GM23338 (cell line): ENCODE measurements at regions not wholly inside any gene's neighbourhood (a gene's known extent, or its start where the extent isn't known, plus 50 kb on each side); places are given as distances from the start of the nearest gene placed in this dataset.

Experiments
- ATAC-seq: fragments of 200-7000 bp; cut with Tn5 transposase; 3 replicates; pipeline ENCODE4 v1.9.1; 2020
- DNase-seq: peaks from one replicate; pipeline ENCODE4 v3.0.0-alpha.2; 2015; ENCODE audit warnings: low spot score
- H2AFZ ChIP-seq: fragments of 200-600 bp; sonication (generic); 2 replicates; pipeline ENCODE4 v1.8.0; 2016; ENCODE audit warnings: antibody characterized with exemption, mild to moderate bottlenecking, moderate library complexity
- H3F3A ChIP-seq: fragments of 200-600 bp; sonication (generic); replicated peaks from 2 replicates; pipeline ENCODE4 v1.8.0; 2017; ENCODE audit warnings: antibody characterized with exemption, mixed run types, low read depth
- H3K27ac ChIP-seq: fragments of 200-600 bp; sonication (generic); 2 replicates; pipeline ENCODE4 v1.6.1; 2016; ENCODE audit warnings: low read depth
- H3K27me3 ChIP-seq: fragments of 200-600 bp; sonication (generic); 2 replicates; pipeline ENCODE4 v1.8.0; 2016; ENCODE audit warnings: mild to moderate bottlenecking, mixed run types, moderate library complexity; ENCODE audit not compliant: insufficient read depth
- H3K36me3 ChIP-seq: fragments of 200-600 bp; sonication (generic); 2 replicates; pipeline ENCODE4 v1.8.0; 2016; ENCODE audit warnings: mild to moderate bottlenecking; ENCODE audit not compliant: insufficient read depth
- H3K4me1 ChIP-seq: fragments of 200-600 bp; sonication (generic); 2 replicates; pipeline ENCODE4 v1.8.0; 2016; ENCODE audit warnings: mild to moderate bottlenecking, moderate library complexity; ENCODE audit not compliant: insufficient read depth
- H3K4me2 ChIP-seq: fragments of 200-600 bp; sonication (generic); 2 replicates; pipeline ENCODE4 v1.7.1; 2017; ENCODE audit warnings: mixed run types
- H3K4me3 ChIP-seq: fragments of 200-600 bp; sonication (generic); 2 replicates; pipeline ENCODE4 v1.6.1; 2016; ENCODE audit warnings: mixed run types
- H3K79me2 ChIP-seq: fragments of 200-600 bp; sonication (generic); replicated peaks from 2 replicates; pipeline ENCODE4 v1.8.0; 2017; ENCODE audit warnings: mild to moderate bottlenecking; ENCODE audit not compliant: insufficient read depth
- H3K9me2 ChIP-seq: fragments of 200-600 bp; sonication (generic); 2 replicates; pipeline ENCODE4 v1.8.0; 2017; ENCODE audit not compliant: insufficient read depth
- H4K20me1 ChIP-seq: fragments of 200-600 bp; sonication (generic); replicated peaks from 2 replicates; pipeline ENCODE4 v1.8.0; 2017; ENCODE audit warnings: mild to moderate bottlenecking; ENCODE audit not compliant: insufficient read depth
- H3K27ac Mint-ChIP-seq: 2 replicates; pipeline ENCODE4 v1.8.0; 2020; ENCODE audit warnings: inconsistent platforms, mild to moderate bottlenecking, moderate library complexity, mixed read lengths
- H3K27me3 Mint-ChIP-seq: 3 replicates; pipeline ENCODE4 v1.8.0; 2022; ENCODE audit warnings: low read depth, mild to moderate bottlenecking, moderate library complexity, mixed read lengths, inconsistent platforms; ENCODE audit not compliant: insufficient read depth, poor library complexity
- H3K36me3 Mint-ChIP-seq: 3 replicates; pipeline ENCODE4 v1.8.0; 2021; ENCODE audit warnings: low read depth, mild to moderate bottlenecking, inconsistent platforms, moderate library complexity, mixed read lengths
- H3K4me1 Mint-ChIP-seq: 3 replicates; pipeline ENCODE4 v1.8.0; 2020; ENCODE audit warnings: mild to moderate bottlenecking, inconsistent platforms, mixed read lengths
- H3K4me3 Mint-ChIP-seq: 3 replicates; pipeline ENCODE4 v1.8.0; 2021; ENCODE audit warnings: moderate library complexity, mild to moderate bottlenecking, inconsistent platforms, mixed read lengths
- H3K9me3 Mint-ChIP-seq: 3 replicates; pipeline ENCODE4 v1.8.0; 2020; ENCODE audit warnings: moderate library complexity, mild to moderate bottlenecking, inconsistent platforms, mixed read lengths
- CREB1 ChIP-seq: fragments of 250-450 bp; sonication (Bioruptor Pico); IDR thresholded peaks from 2 replicates; pipeline ENCODE4 v1.5.0; 2020; ENCODE audit warnings: low read depth, mild to moderate bottlenecking, moderate library complexity
- POLR2AphosphoS5 ChIP-seq: IDR thresholded peaks from 2 replicates; pipeline ENCODE4 v1.6.1; 2016; ENCODE audit warnings: antibody characterized with exemption, low read depth
- STAT1 ChIP-seq: IDR thresholded peaks from one replicate; pipeline ENCODE4 v1.6.1; 2016; ENCODE audit warnings: antibody characterized with exemption; ENCODE audit not compliant: unreplicated experiment
- ZNF114 ChIP-seq: fragments of 250-450 bp; sonication (Bioruptor Pico); IDR thresholded peaks from 2 replicates; pipeline ENCODE4 v1.5.0; 2020; ENCODE audit warnings: mild to moderate bottlenecking, moderate library complexity
- ZNF331 ChIP-seq: fragments of 250-450 bp; sonication (Bioruptor Pico); IDR thresholded peaks from 2 replicates; pipeline ENCODE4 v1.5.0; 2020; ENCODE audit warnings: low read depth, mild to moderate bottlenecking, moderate library complexity
- TF ChIP-seq, protein P1 (sequence below), 2 experiments: fragments of 200-600 bp in 1 of 2; sonication (generic) in 1 of 2; conservative IDR thresholded peaks; 2 replicates each; pipeline versions ENCODE4 v1.5.1 to v1.6.1; 2016 to 2017; ENCODE audit warnings: antibody characterized with exemption in 2 of 2, low read depth in 2 of 2, mild to moderate bottlenecking in 2 of 2, moderate library complexity in 1 of 2
- TF ChIP-seq, protein P2 (sequence below): fragments of 250-450 bp; sonication (Bioruptor Pico); IDR thresholded peaks from 2 replicates; pipeline ENCODE4 v1.5.0; 2020; ENCODE audit warnings: mild to moderate bottlenecking, moderate library complexity
- TF ChIP-seq, protein P3 (sequence below): IDR thresholded peaks from one replicate; pipeline ENCODE4 v1.6.1; 2018; ENCODE audit warnings: antibody characterized with exemption; ENCODE audit not compliant: unreplicated experiment
- TF ChIP-seq, protein P4 (sequence below): IDR thresholded peaks from 2 replicates; pipeline ENCODE4 v1.6.1; 2016; ENCODE audit warnings: antibody characterized with exemption

DNA sequence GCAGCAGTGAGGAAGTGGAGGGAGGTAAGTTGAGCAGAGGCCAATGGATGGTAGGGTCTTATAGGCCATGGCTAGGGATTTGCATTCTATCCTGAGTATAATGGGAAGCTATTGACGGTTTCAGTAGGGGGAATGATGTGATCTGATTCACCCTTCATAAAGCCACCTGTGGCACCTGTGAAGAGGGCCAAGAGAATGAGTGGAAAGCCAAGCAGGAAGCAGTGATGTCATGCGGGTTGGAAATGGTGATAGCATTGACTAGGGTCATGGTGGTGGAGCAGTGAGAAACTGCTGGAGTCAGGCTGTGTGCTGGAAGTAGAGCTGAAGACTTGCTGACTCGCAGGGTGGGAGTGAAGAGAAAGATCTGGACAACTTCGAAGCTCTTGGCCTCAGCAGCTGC is 111.7 kb downstream of the MARCHF4 start:
- no peaks in the 10 kb centered on the region for H3K79me2 ChIP-seq
- no peaks in the 10 kb centered on the region for H3K27me3 ChIP-seq
- H3K27ac ChIP-seq = no peak overlapping the region
- Mint-ChIP-seq H3K4me3 (no peak overlapping the region), H3K9me3 (no peaks in the 10 kb centered on the region), H3K27me3 (peaks cover 4% of the 10 kb centered on the region), H3K27ac (no peak overlapping the region), H3K4me1 (no peaks in the 10 kb centered on the region), H3K36me3 (no peaks in the 10 kb centered on the region)
- no peak overlapping the region for H2AFZ ChIP-seq
- no peak for TF ChIP-seq POLR2AphosphoS5
- TF ChIP-seq, protein P1, sequence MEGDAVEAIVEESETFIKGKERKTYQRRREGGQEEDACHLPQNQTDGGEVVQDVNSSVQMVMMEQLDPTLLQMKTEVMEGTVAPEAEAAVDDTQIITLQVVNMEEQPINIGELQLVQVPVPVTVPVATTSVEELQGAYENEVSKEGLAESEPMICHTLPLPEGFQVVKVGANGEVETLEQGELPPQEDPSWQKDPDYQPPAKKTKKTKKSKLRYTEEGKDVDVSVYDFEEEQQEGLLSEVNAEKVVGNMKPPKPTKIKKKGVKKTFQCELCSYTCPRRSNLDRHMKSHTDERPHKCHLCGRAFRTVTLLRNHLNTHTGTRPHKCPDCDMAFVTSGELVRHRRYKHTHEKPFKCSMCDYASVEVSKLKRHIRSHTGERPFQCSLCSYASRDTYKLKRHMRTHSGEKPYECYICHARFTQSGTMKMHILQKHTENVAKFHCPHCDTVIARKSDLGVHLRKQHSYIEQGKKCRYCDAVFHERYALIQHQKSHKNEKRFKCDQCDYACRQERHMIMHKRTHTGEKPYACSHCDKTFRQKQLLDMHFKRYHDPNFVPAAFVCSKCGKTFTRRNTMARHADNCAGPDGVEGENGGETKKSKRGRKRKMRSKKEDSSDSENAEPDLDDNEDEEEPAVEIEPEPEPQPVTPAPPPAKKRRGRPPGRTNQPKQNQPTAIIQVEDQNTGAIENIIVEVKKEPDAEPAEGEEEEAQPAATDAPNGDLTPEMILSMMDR (conservative IDR thresholded peaks at IDR 0.05; ENCODE audit: low read depth in 2 of 2) = no peak
- TF ChIP-seq, protein P2, sequence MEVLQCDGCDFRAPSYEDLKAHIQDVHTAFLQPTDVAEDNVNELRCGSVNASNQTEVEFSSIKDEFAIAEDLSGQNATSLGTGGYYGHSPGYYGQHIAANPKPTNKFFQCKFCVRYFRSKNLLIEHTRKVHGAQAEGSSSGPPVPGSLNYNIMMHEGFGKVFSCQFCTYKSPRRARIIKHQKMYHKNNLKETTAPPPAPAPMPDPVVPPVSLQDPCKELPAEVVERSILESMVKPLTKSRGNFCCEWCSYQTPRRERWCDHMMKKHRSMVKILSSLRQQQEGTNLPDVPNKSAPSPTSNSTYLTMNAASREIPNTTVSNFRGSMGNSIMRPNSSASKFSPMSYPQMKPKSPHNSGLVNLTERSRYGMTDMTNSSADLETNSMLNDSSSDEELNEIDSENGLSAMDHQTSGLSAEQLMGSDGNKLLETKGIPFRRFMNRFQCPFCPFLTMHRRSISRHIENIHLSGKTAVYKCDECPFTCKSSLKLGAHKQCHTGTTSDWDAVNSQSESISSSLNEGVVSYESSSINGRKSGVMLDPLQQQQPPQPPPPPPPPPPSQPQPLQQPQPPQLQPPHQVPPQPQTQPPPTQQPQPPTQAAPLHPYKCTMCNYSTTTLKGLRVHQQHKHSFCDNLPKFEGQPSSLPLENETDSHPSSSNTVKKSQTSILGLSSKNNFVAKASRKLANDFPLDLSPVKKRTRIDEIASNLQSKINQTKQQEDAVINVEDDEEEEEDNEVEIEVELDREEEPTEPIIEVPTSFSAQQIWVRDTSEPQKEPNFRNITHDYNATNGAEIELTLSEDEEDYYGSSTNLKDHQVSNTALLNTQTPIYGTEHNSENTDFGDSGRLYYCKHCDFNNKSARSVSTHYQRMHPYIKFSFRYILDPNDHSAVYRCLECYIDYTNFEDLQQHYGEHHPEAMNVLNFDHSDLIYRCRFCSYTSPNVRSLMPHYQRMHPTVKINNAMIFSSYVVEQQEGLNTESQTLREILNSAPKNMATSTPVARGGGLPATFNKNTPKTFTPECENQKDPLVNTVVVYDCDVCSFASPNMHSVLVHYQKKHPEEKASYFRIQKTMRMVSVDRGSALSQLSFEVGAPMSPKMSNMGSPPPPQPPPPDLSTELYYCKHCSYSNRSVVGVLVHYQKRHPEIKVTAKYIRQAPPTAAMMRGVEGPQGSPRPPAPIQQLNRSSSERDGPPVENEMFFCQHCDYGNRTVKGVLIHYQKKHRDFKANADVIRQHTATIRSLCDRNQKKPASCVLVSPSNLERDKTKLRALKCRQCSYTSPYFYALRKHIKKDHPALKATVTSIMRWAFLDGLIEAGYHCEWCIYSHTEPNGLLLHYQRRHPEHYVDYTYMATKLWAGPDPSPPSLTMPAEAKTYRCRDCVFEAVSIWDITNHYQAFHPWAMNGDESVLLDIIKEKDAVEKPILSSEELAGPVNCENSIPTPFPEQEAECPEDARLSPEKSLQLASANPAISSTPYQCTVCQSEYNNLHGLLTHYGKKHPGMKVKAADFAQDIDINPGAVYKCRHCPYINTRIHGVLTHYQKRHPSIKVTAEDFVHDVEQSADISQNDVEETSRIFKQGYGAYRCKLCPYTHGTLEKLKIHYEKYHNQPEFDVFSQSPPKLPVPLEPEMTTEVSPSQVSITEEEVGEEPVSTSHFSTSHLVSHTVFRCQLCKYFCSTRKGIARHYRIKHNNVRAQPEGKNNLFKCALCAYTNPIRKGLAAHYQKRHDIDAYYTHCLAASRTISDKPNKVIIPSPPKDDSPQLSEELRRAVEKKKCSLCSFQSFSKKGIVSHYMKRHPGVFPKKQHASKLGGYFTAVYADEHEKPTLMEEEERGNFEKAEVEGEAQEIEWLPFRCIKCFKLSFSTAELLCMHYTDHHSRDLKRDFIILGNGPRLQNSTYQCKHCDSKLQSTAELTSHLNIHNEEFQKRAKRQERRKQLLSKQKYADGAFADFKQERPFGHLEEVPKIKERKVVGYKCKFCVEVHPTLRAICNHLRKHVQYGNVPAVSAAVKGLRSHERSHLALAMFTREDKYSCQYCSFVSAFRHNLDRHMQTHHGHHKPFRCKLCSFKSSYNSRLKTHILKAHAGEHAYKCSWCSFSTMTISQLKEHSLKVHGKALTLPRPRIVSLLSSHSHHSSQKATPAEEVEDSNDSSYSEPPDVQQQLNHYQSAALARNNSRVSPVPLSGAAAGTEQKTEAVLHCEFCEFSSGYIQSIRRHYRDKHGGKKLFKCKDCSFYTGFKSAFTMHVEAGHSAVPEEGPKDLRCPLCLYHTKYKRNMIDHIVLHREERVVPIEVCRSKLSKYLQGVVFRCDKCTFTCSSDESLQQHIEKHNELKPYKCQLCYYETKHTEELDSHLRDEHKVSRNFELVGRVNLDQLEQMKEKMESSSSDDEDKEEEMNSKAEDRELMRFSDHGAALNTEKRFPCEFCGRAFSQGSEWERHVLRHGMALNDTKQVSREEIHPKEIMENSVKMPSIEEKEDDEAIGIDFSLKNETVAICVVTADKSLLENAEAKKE (CRISPR knock-in tag) = no peak
- TF ChIP-seq, protein P3, sequence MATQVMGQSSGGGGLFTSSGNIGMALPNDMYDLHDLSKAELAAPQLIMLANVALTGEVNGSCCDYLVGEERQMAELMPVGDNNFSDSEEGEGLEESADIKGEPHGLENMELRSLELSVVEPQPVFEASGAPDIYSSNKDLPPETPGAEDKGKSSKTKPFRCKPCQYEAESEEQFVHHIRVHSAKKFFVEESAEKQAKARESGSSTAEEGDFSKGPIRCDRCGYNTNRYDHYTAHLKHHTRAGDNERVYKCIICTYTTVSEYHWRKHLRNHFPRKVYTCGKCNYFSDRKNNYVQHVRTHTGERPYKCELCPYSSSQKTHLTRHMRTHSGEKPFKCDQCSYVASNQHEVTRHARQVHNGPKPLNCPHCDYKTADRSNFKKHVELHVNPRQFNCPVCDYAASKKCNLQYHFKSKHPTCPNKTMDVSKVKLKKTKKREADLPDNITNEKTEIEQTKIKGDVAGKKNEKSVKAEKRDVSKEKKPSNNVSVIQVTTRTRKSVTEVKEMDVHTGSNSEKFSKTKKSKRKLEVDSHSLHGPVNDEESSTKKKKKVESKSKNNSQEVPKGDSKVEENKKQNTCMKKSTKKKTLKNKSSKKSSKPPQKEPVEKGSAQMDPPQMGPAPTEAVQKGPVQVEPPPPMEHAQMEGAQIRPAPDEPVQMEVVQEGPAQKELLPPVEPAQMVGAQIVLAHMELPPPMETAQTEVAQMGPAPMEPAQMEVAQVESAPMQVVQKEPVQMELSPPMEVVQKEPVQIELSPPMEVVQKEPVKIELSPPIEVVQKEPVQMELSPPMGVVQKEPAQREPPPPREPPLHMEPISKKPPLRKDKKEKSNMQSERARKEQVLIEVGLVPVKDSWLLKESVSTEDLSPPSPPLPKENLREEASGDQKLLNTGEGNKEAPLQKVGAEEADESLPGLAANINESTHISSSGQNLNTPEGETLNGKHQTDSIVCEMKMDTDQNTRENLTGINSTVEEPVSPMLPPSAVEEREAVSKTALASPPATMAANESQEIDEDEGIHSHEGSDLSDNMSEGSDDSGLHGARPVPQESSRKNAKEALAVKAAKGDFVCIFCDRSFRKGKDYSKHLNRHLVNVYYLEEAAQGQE = no peak
- TF ChIP-seq ZNF114 (CRISPR knock-in tag) = no peak
- TF ChIP-seq, protein P4, sequence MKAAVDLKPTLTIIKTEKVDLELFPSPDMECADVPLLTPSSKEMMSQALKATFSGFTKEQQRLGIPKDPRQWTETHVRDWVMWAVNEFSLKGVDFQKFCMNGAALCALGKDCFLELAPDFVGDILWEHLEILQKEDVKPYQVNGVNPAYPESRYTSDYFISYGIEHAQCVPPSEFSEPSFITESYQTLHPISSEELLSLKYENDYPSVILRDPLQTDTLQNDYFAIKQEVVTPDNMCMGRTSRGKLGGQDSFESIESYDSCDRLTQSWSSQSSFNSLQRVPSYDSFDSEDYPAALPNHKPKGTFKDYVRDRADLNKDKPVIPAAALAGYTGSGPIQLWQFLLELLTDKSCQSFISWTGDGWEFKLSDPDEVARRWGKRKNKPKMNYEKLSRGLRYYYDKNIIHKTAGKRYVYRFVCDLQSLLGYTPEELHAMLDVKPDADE = no peak
- TF ChIP-seq CREB1 (CRISPR knock-in tag) = no peak
- TF ChIP-seq STAT1 = no peak
- no peak for TF ChIP-seq ZNF331 (CRISPR knock-in tag)
- DNase-seq (no peak), ATAC-seq (no peak)
- no peaks in the 10 kb centered on the region for H4K20me1 ChIP-seq
- H3K9me2 ChIP-seq = 0 out of 2 replicates have a peak, but pooled peaks cover 16% of the 10 kb centered on the region
- H3K36me3 ChIP-seq = no peaks in the 10 kb centered on the region
- H3K4me3 ChIP-seq = no peak overlapping the region
- H3K4me2 ChIP-seq = no peak overlapping the region
- H3F3A ChIP-seq = no peaks in the 10 kb centered on the region
- H3K4me1 ChIP-seq = no peaks in the 10 kb centered on the region
